ENCODE measurements at regions not wholly inside any gene's neighbourhood (a gene's known extent, or its start where the extent isn't known, plus 50 kb on each side); places are given as distances from the start of the nearest gene placed in this dataset.

- TF ChIP-seq CTCF (IDR thresholded peaks at IDR 0.05) (no peak), POLR2A (IDR thresholded peaks at IDR 0.05) (no peak)
These were observed 561.1 kb upstream of the SMIM31 start for GRCh38 chr4:164192844-164193243.

Data from heart left ventricle (tissue), 13 donors.